IMR-90 (cell line): ENCODE measurements at regions not wholly inside any gene's neighbourhood (a gene's known extent, or its start where the extent isn't known, plus 50 kb on each side); places are given as distances from the start of the nearest gene placed in this dataset.
A peak's percentile ranks its signal among the peaks of the same experiment; 100 is the strongest.

Source experiments
- ATAC-seq: fragments of 200-7000 bp; cut with Tn5 transposase; 2 replicates; pipeline ENCODE4 v1.9.1; 2020; ENCODE audit warnings: low read depth, mild to moderate bottlenecking, moderate library complexity
- BruUV-seq: library from RNA; stranded (reverse); fragments of 400-500 nt; replicated peaks from 2 replicates; lab custom pipeline; 2021; lab: Mats Ljungman, UMichigan
- CTCF ChIA-PET: fragments of 300-600 bp; formaldehyde crosslinking; extraction: SDS; loops from one replicate; lab custom pipeline; 2021; ENCODE audit warnings: antibody characterized with exemption; lab: Yijun Ruan, JAX
- POLR2A ChIA-PET: fragments of 300-600 bp; sonication (Branson Sonifier 250); formaldehyde crosslinking; loops from one replicate; lab custom pipeline; 2022; ENCODE audit warnings: antibody characterized with exemption; ENCODE audit not compliant: unreplicated experiment; lab: Charles Lee
- DNase-seq: peaks from one replicate; pipeline ENCODE4 v3.0.0; 2013
- H2AFZ ChIP-seq: replicated peaks from 2 replicates; pipeline ENCODE3; 2013; ENCODE audit warnings: low read length, mild to moderate bottlenecking; ENCODE audit not compliant: poor library complexity
- H2AK5ac ChIP-seq: 2 replicates; pipeline ENCODE4 v1.6.1; 2013; ENCODE audit warnings: low read depth, low read length, inconsistent platforms
- H2AK9ac ChIP-seq: replicated peaks from 2 replicates; pipeline ENCODE3; 2013; ENCODE audit warnings: mild to moderate bottlenecking, low read depth, low read length, moderate library complexity; ENCODE audit not compliant: poor library complexity
- H2BK120ac ChIP-seq: 2 replicates; pipeline ENCODE4 v1.6.1; 2013; ENCODE audit warnings: low read depth, low read length, inconsistent platforms
- H2BK15ac ChIP-seq: 3 replicates; pipeline ENCODE4 v1.6.1; 2013; ENCODE audit warnings: low read depth, low read length, inconsistent platforms
- H2BK20ac ChIP-seq: 2 replicates; pipeline ENCODE4 v1.6.1; 2013; ENCODE audit warnings: low read depth, mild to moderate bottlenecking, inconsistent platforms, low read length, moderate library complexity
- H2BK5ac ChIP-seq: 2 replicates; pipeline ENCODE4 v1.6.1; 2013; ENCODE audit warnings: mild to moderate bottlenecking, low read depth, low read length, inconsistent platforms; ENCODE audit not compliant: poor library complexity, severe bottlenecking
- H3K14ac ChIP-seq: replicated peaks from 2 replicates; pipeline ENCODE4 v1.6.1; 2013; ENCODE audit warnings: low read depth, low read length, inconsistent platforms
- H3K18ac ChIP-seq: 2 replicates; pipeline ENCODE4 v1.6.1; 2013; ENCODE audit warnings: low read depth, low read length, control low read depth
- H3K23ac ChIP-seq: 2 replicates; pipeline ENCODE4 v1.6.1; 2013; ENCODE audit warnings: low read depth, low read length, inconsistent platforms
- H3K27ac ChIP-seq: 2 replicates; pipeline ENCODE4 v1.5.1; 2013; ENCODE audit warnings: mild to moderate bottlenecking, control low read depth, low read length; ENCODE audit not compliant: insufficient read depth
- H3K27me3 ChIP-seq: 2 replicates; pipeline ENCODE4 v1.6.1; 2013; ENCODE audit warnings: low read length; ENCODE audit not compliant: control insufficient read depth, insufficient read depth
- H3K36me3 ChIP-seq: 2 replicates; pipeline ENCODE4 v1.6.1; 2013; ENCODE audit warnings: low read length, mixed read lengths; ENCODE audit not compliant: control insufficient read depth, insufficient read depth
- H3K4ac ChIP-seq: 2 replicates; pipeline ENCODE4 v1.6.1; 2013; ENCODE audit warnings: low read depth, low read length, inconsistent platforms
- H3K4me1 ChIP-seq: 2 replicates; pipeline ENCODE4 v1.6.1; 2013; ENCODE audit warnings: low read length, mixed read lengths; ENCODE audit not compliant: control insufficient read depth, insufficient read depth
- H3K4me2 ChIP-seq: 2 replicates; pipeline ENCODE4 v1.6.1; 2013; ENCODE audit warnings: low read depth, mild to moderate bottlenecking, control low read depth, low read length, moderate library complexity
- H3K4me3 ChIP-seq: 2 replicates; pipeline ENCODE4 v1.5.1; 2013; ENCODE audit warnings: low read depth, mild to moderate bottlenecking, control low read depth, low read length, moderate library complexity; ENCODE audit not compliant: insufficient read depth
- H3K56ac ChIP-seq: 2 replicates; pipeline ENCODE4 v1.6.1; 2013; ENCODE audit warnings: low read length, inconsistent platforms; ENCODE audit not compliant: insufficient read depth; ENCODE audit errors: extremely low read depth
- H3K79me1 ChIP-seq, 2 experiments: 2 replicates each; pipeline ENCODE4 v1.6.1; 2013; ENCODE audit warnings: low read length in 2 of 2, inconsistent platforms in 1 of 2, low read depth in 1 of 2
- H3K9ac ChIP-seq: 2 replicates; pipeline ENCODE4 v1.6.1; 2013; ENCODE audit warnings: low read depth, low read length, control low read depth
- H3K9me1 ChIP-seq: 2 replicates; pipeline ENCODE4 v1.6.1; 2013; ENCODE audit warnings: low read length, inconsistent platforms; ENCODE audit not compliant: insufficient read depth
- H3K9me3 ChIP-seq: 2 replicates; pipeline ENCODE4 v1.6.1; 2013; ENCODE audit warnings: low read length; ENCODE audit not compliant: control insufficient read depth, insufficient read depth
- H4K20me1 ChIP-seq: 2 replicates; pipeline ENCODE4 v1.6.1; 2013; ENCODE audit warnings: low read length, inconsistent platforms; ENCODE audit not compliant: insufficient read depth
- H4K5ac ChIP-seq: 2 replicates; pipeline ENCODE4 v1.6.1; 2013; ENCODE audit warnings: mild to moderate bottlenecking, low read depth, low read length, control low read depth
- H4K8ac ChIP-seq, 2 experiments: 2 replicates each; pipeline ENCODE4 v1.6.1; 2013; ENCODE audit warnings: low read depth in 2 of 2, low read length in 2 of 2, control low read depth in 1 of 2, inconsistent platforms in 1 of 2
- H4K91ac ChIP-seq: 2 replicates; pipeline ENCODE4 v1.6.1; 2013; ENCODE audit warnings: low read depth, low read length, inconsistent platforms; ENCODE audit not compliant: insufficient read depth
- CEBPB ChIP-seq: IDR thresholded peaks from 2 replicates; pipeline ENCODE4 v1.6.1; 2012; ENCODE audit warnings: low read depth, low read length, improper control_type of control experiment
- FOS ChIP-seq: fragments of 150-350 bp; IDR thresholded peaks from 2 replicates; pipeline ENCODE4 v1.6.1; 2016; ENCODE audit warnings: low read depth, low read length
- MAFK ChIP-seq: IDR thresholded peaks from 2 replicates; pipeline ENCODE4 v1.6.1; 2012; ENCODE audit warnings: low read depth, low read length, improper control_type of control experiment
- MXI1 ChIP-seq: IDR thresholded peaks from 2 replicates; pipeline ENCODE4 v1.6.1; 2012; ENCODE audit warnings: low read depth, mild to moderate bottlenecking, low read length, moderate library complexity, borderline replicate concordance
- RAD21 ChIP-seq: IDR thresholded peaks from 2 replicates; pipeline ENCODE4 v1.6.1; 2012; ENCODE audit warnings: low read length, improper control_type of control experiment
- WGBS, 2 experiments: methylation state at CpG; one replicate each; pipeline versions ENCODE4 v1.1.5 to v1.1.7; 2013; ENCODE audit warnings: missing lambda C conversion rate in 2 of 2; ENCODE audit not compliant: insufficient read length in 1 of 2; ENCODE audit errors: extremely low coverage in 2 of 2; 5-methylcytosine and 5-hydroxymethylcytosine counted together
- dilution Hi-C: fragments of 300-500 bp; cut with HindIII; formaldehyde crosslinking; loops from one replicate; pipeline ENCODE4 v1.14.3; 2018; ENCODE audit warnings: low sequenced_read_pairs; ENCODE audit not compliant: unreplicated experiment
- in situ Hi-C: fragments of 300-500 bp; cut with MboI; formaldehyde crosslinking; loops from 3 replicates; pipeline ENCODE4 v1.14.3; 2019; ENCODE audit warnings: low sequenced_read_pairs, inconsistent platforms, mixed read lengths
- intact Hi-C: fragments of 100-400 bp; cut with micrococcal nuclease; formaldehyde crosslinking; loops from 2 replicates; pipeline ENCODE4 v1.10.0; 2022

DNA sequence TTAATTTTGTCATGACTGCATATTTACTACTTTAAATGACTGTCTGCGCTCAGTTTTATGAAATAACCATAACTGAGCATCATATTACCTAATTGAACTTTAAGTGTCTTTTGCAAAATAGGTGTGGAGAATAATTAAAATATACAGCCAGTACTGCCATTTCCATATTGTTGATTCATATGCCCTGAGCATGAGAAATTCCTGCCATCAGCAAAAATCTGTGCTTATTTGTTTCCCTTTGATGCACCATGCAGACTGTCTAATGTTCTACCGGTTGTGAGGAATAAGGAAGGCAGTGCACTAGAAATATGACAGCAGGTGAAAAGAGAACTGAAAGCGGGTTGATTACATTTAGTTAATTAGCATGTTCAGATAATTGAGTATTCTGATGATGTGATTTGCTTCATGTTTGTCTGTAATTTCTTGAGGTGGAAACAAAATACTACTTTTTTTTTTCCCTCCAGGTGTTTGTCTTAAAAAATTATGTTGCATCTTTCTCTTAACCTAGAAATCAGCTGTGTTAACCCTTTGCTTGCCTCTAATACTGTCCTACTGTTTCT lies 229.4 kb upstream of the AZI2 start:
- dilution Hi-C loops: no loop called here
- no TSS peak for BruUV-seq
- no CpG with 5 or more reads among the region's 3 CpGs for WGBS, 2 experiments

More for the DNA sequence above, 229.4 kb upstream of the AZI2 start:
- H2BK20ac ChIP-seq: no peak overlapping the region
- H3K27me3 ChIP-seq: peaks cover 30% of the 10 kb centered on the region
- H3K9me1 ChIP-seq: no peaks in the 10 kb centered on the region
- no peak overlapping the region for H4K8ac ChIP-seq
- H2BK120ac ChIP-seq: no peak overlapping the region
- H4K91ac ChIP-seq: no peak overlapping the region
- H3K4me1 ChIP-seq: no peaks in the 10 kb centered on the region
- H3K9ac ChIP-seq: no peak overlapping the region
- no peak overlapping the region for H2BK5ac ChIP-seq
- in situ Hi-C loops (no loop called here), intact Hi-C loops (no loop called here)
- ChIA-PET POLR2A (no interaction called here), CTCF (no interaction called here)
- no peaks in the 10 kb centered on the region for H3K36me3 ChIP-seq
- no peak overlapping the region for H3K18ac ChIP-seq
- no peak overlapping the region for H3K27ac ChIP-seq
- ATAC-seq: no peak
- H3K23ac ChIP-seq: no peak overlapping the region
- H3K4me2 ChIP-seq: no peak overlapping the region
- H2AFZ ChIP-seq: no peak overlapping the region
- H4K20me1 ChIP-seq: no peaks in the 10 kb centered on the region
- H2AK9ac ChIP-seq: no peak overlapping the region
- H4K5ac ChIP-seq: no peak overlapping the region
- no peak overlapping the region for H2AK5ac ChIP-seq
- no peak overlapping the region for H3K4me3 ChIP-seq
- H3K4ac ChIP-seq: no peak overlapping the region
- H2BK15ac ChIP-seq: no peak overlapping the region
- H3K79me1 ChIP-seq: no peaks in the 10 kb centered on the region
- H3K9me3 ChIP-seq: no peaks in the 10 kb centered on the region
- TF ChIP-seq MAFK (peak; percentile 23; the same call in 1 of the 2 replicates), RAD21 (no peak), MXI1 (no peak), FOS (no peak), CEBPB (no peak)
- H3K14ac ChIP-seq: no peak overlapping the region
- no peak overlapping the region for H3K56ac ChIP-seq
- DNase-seq: no peak
